ENCODE measurements at regions not wholly inside any gene's neighbourhood (a gene's known extent, or its start where the extent isn't known, plus 50 kb on each side); places are given as distances from the start of the nearest gene placed in this dataset.

DNA sequence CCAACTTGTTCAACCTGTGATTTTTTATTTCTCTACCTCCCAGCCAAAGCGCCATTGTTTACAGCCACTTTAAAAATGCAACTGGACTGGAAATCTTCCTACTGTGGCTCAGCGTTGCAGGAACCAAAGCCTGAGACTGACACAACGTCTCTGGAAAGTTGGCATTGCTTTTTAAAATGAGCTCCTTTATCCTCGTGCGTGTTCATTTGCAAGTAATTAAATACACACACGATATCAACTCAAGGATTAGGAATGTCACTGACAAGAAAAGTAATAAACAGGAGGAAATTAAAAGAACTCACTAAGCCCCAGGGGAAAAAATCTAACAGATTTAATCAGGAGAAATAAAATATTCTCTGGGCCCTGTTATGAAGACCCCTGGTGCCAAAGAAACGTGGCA is 184.6 kb upstream of the IRS2 start:
- Mint-ChIP-seq H3K36me3 (no peaks in the 10 kb centered on the region), H3K4me3 (no peak overlapping the region), H3K9me3 (peaks cover 11 to 14% of the 10 kb centered on the region in 2 donors), H3K4me1 (no peaks in the 10 kb centered on the region), H3K27me3 (no peaks in the 10 kb centered on the region), H3K27ac (no peak overlapping the region)
- ATAC-seq (replicated peaks) = no peak
- DNase-seq = no peak

- Mint-ChIP-seq H3K27me3 (no peaks in the 10 kb centered on the region), H3K4me3 (no peak overlapping the region), H3K36me3 (peaks cover 0 to 2% of the 10 kb centered on the region in 2 donors), H3K9me3 (peaks cover 14 to 15% of the 10 kb centered on the region in 2 donors), H3K27ac (no peak overlapping the region), H3K4me1 (peaks cover 0 to 9% of the 10 kb centered on the region in 2 donors)
- ATAC-seq (replicated peaks) (no peak), DNase-seq (no peak)
These were observed 182.6 kb upstream of the IRS2 start for GRCh38 chr13:109968876-109969577.

DNA sequence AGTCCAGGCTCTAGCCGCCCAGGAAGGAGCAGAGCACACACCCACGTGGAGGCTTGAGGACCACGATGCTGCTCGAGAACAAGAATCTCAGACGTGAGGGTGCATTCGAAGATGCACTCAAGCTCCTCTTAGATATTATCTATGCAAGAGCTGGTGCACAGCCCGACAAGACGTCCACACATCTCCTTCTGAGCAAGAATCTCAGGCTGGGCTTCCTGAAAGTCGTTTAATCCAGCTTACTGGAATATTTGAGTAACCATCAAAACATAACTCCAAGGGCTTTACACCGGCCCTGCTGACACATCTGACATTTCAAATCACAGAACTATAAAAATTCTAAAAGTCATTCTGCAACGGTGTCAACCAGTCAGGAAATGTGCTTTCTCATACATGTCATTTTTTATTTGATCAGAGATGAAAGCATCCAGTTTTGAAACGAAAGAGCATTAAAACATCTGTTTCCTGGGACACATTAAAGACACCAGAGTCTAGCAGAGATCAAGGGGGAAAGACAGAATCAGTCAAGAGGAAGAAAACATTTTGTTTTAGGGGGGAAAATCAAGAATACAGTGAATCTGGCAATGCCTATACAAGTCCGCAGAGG is 177.7 kb upstream of the IRS2 start:
- Mint-ChIP-seq H3K27me3 (peaks cover 0 to 9% of the 10 kb centered on the region in 2 donors), H3K4me1 (peaks cover 0 to 10% of the 10 kb centered on the region in 2 donors), H3K9me3 (peaks cover 4 to 7% of the 10 kb centered on the region in 2 donors), H3K27ac (no peak overlapping the region), H3K36me3 (peaks cover 0 to 2% of the 10 kb centered on the region in 2 donors), H3K4me3 (no peak overlapping the region)
- DNase-seq = no peak
- no peak for ATAC-seq (replicated peaks)

- no peak overlapping the region for H3K27ac Mint-ChIP-seq
- H3K4me1 Mint-ChIP-seq = peaks cover 0 to 10% of the 10 kb centered on the region in 2 donors
- no peak for ATAC-seq (replicated peaks)
- peaks cover 4 to 11% of the 10 kb centered on the region in 2 donors for H3K9me3 Mint-ChIP-seq
- peaks cover 0 to 2% of the 10 kb centered on the region in 2 donors for H3K36me3 Mint-ChIP-seq
- H3K27me3 Mint-ChIP-seq = peaks cover 0 to 9% of the 10 kb centered on the region in 2 donors
- DNase-seq = no peak
- no peak overlapping the region for H3K4me3 Mint-ChIP-seq
These were observed 177.0 kb upstream of the IRS2 start for GRCh38 chr13:109963384-109963783.

- H3K36me3 Mint-ChIP-seq = peaks cover 0 to 2% of the 10 kb centered on the region in 2 donors
- H3K27ac Mint-ChIP-seq = no peak overlapping the region
These were observed 173.5 kb upstream of the IRS2 start for GRCh38 chr13:109959903-109960302.

DNA sequence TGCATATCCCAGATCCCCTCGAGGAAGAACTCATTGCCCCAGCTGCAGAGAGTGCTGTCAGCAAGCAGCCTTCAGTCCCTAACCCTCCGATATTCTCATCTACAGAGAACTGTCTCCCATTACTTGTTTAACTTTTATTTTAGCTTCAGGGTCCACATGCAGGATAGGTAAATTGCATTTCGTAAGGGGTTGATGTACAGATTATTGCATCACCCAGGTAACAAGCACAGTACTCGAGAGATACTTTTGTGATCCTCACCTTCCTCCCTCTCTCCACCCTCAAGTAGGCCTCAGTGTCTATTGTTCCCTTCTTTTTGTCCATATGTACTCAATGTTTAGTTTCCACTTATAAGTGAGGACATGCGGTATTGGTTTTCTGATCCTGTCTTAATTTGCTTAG is 171.5 kb upstream of the IRS2 start:
- ATAC-seq (replicated peaks) (no peak), DNase-seq (no peak)
- H3K4me3 Mint-ChIP-seq = no peak overlapping the region
- H3K36me3 Mint-ChIP-seq = no peaks in the 10 kb centered on the region
- peaks cover 8 to 15% of the 10 kb centered on the region in 2 donors for H3K9me3 Mint-ChIP-seq
- H3K4me1 Mint-ChIP-seq = no peaks in the 10 kb centered on the region
- H3K27me3 Mint-ChIP-seq = peaks cover 0 to 4% of the 10 kb centered on the region in 2 donors
- H3K27ac Mint-ChIP-seq = no peak overlapping the region

More at GRCh38 chr13:109959903-109960302, 173.5 kb upstream of the IRS2 start:
- Mint-ChIP-seq H3K27me3 (peaks cover 0 to 9% of the 10 kb centered on the region in 2 donors), H3K4me1 (peaks cover 0 to 10% of the 10 kb centered on the region in 2 donors), H3K9me3 (peaks cover 8 to 19% of the 10 kb centered on the region in 2 donors), H3K4me3 (no peak overlapping the region)
- ATAC-seq (replicated peaks) = no peak
- no peak for DNase-seq

- H3K9me3 Mint-ChIP-seq = peaks cover 8 to 17% of the 10 kb centered on the region in 2 donors
- H3K36me3 Mint-ChIP-seq = no peaks in the 10 kb centered on the region
- ATAC-seq (replicated peaks) (no peak), DNase-seq (no peak)
- no peaks in the 10 kb centered on the region for H3K4me1 Mint-ChIP-seq
- no peak overlapping the region for H3K4me3 Mint-ChIP-seq
- H3K27me3 Mint-ChIP-seq = no peaks in the 10 kb centered on the region
- H3K27ac Mint-ChIP-seq = no peak overlapping the region
These were observed 169.2 kb upstream of the IRS2 start for GRCh38 chr13:109955598-109955997.

DNA sequence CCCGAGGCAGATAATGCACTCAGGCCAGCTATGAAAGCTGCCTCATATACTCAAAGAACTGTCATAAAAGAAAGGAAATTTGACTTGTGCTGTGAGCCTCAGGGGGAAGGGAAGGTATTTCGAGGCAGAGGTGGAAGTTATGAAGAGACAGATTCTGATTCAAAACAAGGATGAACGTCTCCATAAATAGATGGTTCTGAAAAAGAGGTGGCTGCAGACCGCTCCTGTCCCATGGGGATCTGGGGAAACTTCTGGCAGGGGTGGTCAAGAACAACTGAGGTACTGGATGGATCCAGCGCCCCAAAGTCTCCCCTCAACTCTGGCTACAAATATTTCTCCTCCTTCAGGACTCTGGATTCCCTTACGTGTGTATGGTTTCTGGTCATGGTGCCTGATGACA is 168.1 kb upstream of the IRS2 start:
- Mint-ChIP-seq H3K9me3 (peaks cover 6 to 17% of the 10 kb centered on the region in 2 donors), H3K4me3 (no peak overlapping the region), H3K36me3 (no peaks in the 10 kb centered on the region)

GRCh38 chr13:109951491-109951890 is 165.1 kb upstream of the IRS2 start:
- no peaks in the 10 kb centered on the region for H3K4me1 Mint-ChIP-seq
- peaks cover 0 to 4% of the 10 kb centered on the region in 2 donors for H3K9me3 Mint-ChIP-seq
- no peak for DNase-seq
- no peaks in the 10 kb centered on the region for H3K36me3 Mint-ChIP-seq
- no peak for ATAC-seq (replicated peaks)
- H3K27ac Mint-ChIP-seq = no peak overlapping the region
- no peak overlapping the region for H3K4me3 Mint-ChIP-seq
- H3K27me3 Mint-ChIP-seq = no peaks in the 10 kb centered on the region

More for the DNA sequence above, 168.1 kb upstream of the IRS2 start:
- H3K27me3 Mint-ChIP-seq = no peaks in the 10 kb centered on the region
- H3K27ac Mint-ChIP-seq = no peak overlapping the region
- DNase-seq (no peak), ATAC-seq (replicated peaks) (no peak)
- H3K4me1 Mint-ChIP-seq = no peaks in the 10 kb centered on the region

DNA sequence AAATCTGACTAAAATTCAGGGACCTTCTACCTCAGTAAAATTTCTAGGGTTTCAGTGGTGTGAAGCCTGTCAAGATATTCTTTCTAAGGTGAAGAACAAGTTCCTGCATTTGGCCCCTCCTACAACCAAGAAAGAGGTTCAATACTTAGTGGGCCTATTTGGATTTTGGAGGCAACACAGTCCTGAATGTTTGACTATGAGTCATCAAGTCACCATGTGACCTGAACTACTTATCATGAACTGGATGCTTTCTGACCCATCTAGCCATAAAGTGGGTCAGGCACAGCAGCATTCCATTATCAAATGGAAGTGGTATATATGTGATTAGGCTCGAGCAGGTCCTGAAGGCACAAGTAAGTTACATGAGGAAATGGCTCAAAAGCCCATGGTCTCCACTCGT is 163.0 kb upstream of the IRS2 start:
- no peak overlapping the region for H3K4me3 Mint-ChIP-seq
- no peaks in the 10 kb centered on the region for H3K36me3 Mint-ChIP-seq
- no peaks in the 10 kb centered on the region for H3K4me1 Mint-ChIP-seq
- DNase-seq (no peak), ATAC-seq (replicated peaks) (no peak)
- peaks cover 0 to 9% of the 10 kb centered on the region in 2 donors for H3K9me3 Mint-ChIP-seq
- no peaks in the 10 kb centered on the region for H3K27me3 Mint-ChIP-seq
- H3K27ac Mint-ChIP-seq = no peak overlapping the region

DNA sequence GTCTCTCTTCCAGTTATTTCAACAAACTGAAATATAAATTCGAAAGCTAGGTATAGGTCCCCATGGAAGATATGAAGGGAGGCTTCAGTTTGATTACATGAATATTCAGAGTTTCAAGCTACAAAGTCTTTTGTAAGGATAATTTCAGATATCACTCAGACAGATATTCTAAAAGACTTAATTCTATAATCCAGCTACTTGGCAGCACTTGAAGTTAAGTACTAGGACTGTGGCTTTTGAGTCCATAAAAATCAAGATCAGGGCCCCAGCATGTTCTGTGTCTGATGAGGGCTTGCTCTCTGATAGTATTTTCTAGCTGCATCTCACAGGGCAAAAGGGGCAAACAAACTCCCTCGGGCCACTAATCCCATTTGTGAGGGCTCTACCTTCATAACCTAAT is 160.6 kb upstream of the IRS2 start:
- H3K4me1 Mint-ChIP-seq = no peaks in the 10 kb centered on the region
- ATAC-seq (replicated peaks) (no peak), DNase-seq (no peak)
- H3K4me3 Mint-ChIP-seq = no peak overlapping the region
- no peaks in the 10 kb centered on the region for H3K36me3 Mint-ChIP-seq
- H3K27me3 Mint-ChIP-seq = no peaks in the 10 kb centered on the region
- no peak overlapping the region for H3K27ac Mint-ChIP-seq
- H3K9me3 Mint-ChIP-seq = peaks cover 0 to 9% of the 10 kb centered on the region in 2 donors

GRCh38 chr13:109945206-109945960 is 159.0 kb upstream of the IRS2 start:
- Mint-ChIP-seq H3K9me3 (peaks cover 0 to 8% of the 10 kb centered on the region in 2 donors), H3K4me3 (no peak overlapping the region), H3K27ac (no peak overlapping the region), H3K27me3 (no peaks in the 10 kb centered on the region), H3K4me1 (no peaks in the 10 kb centered on the region), H3K36me3 (no peaks in the 10 kb centered on the region)
- ATAC-seq (replicated peaks) = no peak
- DNase-seq = no peak

GRCh38 chr13:109941951-109942350 is 155.6 kb upstream of the IRS2 start:
- Mint-ChIP-seq H3K27ac (no peak overlapping the region), H3K4me1 (no peaks in the 10 kb centered on the region)

DNA sequence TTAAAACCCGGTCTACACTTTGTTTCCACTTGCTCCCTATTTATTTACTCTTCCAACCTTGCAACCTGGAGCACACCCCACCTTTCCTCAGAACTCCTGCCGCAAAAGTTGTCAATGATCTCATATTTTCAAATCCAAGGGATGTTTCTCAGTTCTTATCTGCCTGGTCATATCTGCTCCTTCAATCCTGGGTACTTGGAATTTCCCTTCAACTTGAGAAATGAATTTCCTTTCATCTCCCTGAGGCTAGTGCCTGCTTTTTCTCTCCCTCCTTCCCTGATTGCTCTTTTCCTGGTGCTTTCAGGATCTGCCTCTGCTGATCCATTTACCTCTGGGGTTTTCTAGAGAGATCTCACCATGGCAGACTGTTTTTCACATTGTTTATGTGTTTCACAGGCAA is 154.8 kb upstream of the IRS2 start:
- no peak for DNase-seq
- H3K4me3 Mint-ChIP-seq = no peak overlapping the region
- H3K4me1 Mint-ChIP-seq = no peaks in the 10 kb centered on the region
- ATAC-seq (replicated peaks) = no peak
- no peak overlapping the region for H3K27ac Mint-ChIP-seq
- no peaks in the 10 kb centered on the region for H3K36me3 Mint-ChIP-seq
- H3K9me3 Mint-ChIP-seq = peaks cover 0 to 4% of the 10 kb centered on the region in 2 donors
- no peaks in the 10 kb centered on the region for H3K27me3 Mint-ChIP-seq

More at GRCh38 chr13:109941951-109942350, 155.6 kb upstream of the IRS2 start:
- Mint-ChIP-seq H3K4me3 (no peak overlapping the region), H3K9me3 (peaks cover 0 to 5% of the 10 kb centered on the region in 2 donors), H3K36me3 (no peaks in the 10 kb centered on the region), H3K27me3 (no peaks in the 10 kb centered on the region)
- DNase-seq (no peak), ATAC-seq (replicated peaks) (no peak)
